ENCODE measurements at regions not wholly inside any gene's neighbourhood (a gene's known extent, or its start where the extent isn't known, plus 50 kb on each side); places are given as distances from the start of the nearest gene placed in this dataset.
"Not testable (repeated sequence)": the region's sequence is repeated elsewhere in the genome, so short reads cannot be mapped to it uniquely, and the experiment has no call there.

GRCh38 chr10:60581782-60582181, 192.1 kb upstream of the ANK3 start:
- not testable (repeated sequence) for TF ChIP-seq CTCF (conservative IDR thresholded peaks at IDR 0.05; ENCODE audit: low read length); EZH2phosphoT487 (IDR thresholded peaks at IDR 0.05; ENCODE audit: borderline replicate concordance)
